ENCODE measurements at regions not wholly inside any gene's neighbourhood (a gene's known extent, or its start where the extent isn't known, plus 50 kb on each side); places are given as distances from the start of the nearest gene placed in this dataset.

DNA sequence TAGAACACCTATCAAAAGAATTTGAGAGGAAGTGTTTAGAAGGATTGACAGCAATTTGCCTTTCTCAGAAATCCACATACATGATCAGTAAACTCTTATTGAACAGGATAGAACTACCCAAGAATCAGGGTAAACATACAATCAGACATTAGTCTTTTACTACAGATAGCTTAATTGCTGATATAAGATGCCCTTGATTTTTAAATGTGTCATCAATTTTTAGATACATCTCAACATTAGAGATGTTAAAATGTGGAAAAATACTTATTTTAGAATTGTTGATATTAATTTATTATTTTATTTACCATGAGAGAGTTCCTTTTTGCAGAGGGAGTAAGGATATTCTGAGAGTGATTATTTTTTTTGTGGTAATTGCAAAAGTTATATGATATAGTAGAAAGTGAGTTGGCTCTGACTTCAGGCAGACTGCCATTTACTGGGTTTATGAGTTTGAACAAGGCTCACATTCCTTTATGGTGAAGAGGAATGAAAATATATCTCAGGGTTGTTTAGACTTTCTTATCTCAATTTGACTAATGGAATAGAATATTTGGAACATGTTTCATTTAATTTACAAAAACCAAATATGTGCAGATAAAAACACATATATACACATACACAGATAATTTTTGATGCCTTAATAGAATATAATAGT lies 302.8 kb upstream of the GOLIM4 start:
- Histone ChIP-seq H3K9me3 (no peaks in the 10 kb centered on the region), H3K27ac (no peak overlapping the region), H3K27me3 (no peaks in the 10 kb centered on the region), H3K4me3 (no peak overlapping the region), H3K4me1 (no peaks in the 10 kb centered on the region), H3K36me3 (no peaks in the 10 kb centered on the region)
- intact Hi-C loops (cut with DNase I), result no loop called here
- TF ChIP-seq, protein P1, sequence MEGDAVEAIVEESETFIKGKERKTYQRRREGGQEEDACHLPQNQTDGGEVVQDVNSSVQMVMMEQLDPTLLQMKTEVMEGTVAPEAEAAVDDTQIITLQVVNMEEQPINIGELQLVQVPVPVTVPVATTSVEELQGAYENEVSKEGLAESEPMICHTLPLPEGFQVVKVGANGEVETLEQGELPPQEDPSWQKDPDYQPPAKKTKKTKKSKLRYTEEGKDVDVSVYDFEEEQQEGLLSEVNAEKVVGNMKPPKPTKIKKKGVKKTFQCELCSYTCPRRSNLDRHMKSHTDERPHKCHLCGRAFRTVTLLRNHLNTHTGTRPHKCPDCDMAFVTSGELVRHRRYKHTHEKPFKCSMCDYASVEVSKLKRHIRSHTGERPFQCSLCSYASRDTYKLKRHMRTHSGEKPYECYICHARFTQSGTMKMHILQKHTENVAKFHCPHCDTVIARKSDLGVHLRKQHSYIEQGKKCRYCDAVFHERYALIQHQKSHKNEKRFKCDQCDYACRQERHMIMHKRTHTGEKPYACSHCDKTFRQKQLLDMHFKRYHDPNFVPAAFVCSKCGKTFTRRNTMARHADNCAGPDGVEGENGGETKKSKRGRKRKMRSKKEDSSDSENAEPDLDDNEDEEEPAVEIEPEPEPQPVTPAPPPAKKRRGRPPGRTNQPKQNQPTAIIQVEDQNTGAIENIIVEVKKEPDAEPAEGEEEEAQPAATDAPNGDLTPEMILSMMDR (IDR thresholded peaks at IDR 0.05), result no peak
- ATAC-seq, result no peak
- no peak for DNase-seq

DNA sequence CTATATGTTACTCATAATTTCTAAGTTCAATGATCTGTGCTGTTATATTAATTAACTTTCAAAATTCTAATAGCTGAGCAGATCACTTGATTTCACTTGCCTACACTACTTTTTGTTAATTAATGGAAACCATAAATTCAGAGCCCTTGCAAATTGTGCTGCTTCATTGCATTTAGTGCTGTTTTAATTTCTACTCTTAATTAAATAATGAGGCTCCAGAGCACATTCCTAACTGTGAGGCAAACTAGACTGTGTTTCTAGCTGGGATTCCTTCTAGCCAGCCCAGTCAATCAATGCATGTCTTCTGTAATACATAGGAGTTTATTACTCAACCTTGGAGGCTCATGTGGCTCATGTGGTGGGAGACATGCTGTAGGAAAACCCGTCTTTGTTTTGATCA lies 301.1 kb upstream of the GOLIM4 start:
- H3K4me1 ChIP-seq, result no peaks in the 10 kb centered on the region
- ATAC-seq (no peak), DNase-seq (no peak)
- H3K4me3 ChIP-seq, result no peak overlapping the region
- H3K27ac ChIP-seq, result no peak overlapping the region
- TF ChIP-seq, protein P1 (IDR thresholded peaks at IDR 0.05), result no peak
- intact Hi-C loops (cut with DNase I), result no loop called here
- H3K36me3 ChIP-seq, result no peaks in the 10 kb centered on the region
- no peaks in the 10 kb centered on the region for H3K27me3 ChIP-seq
- H3K9me3 ChIP-seq, result no peaks in the 10 kb centered on the region

DNA sequence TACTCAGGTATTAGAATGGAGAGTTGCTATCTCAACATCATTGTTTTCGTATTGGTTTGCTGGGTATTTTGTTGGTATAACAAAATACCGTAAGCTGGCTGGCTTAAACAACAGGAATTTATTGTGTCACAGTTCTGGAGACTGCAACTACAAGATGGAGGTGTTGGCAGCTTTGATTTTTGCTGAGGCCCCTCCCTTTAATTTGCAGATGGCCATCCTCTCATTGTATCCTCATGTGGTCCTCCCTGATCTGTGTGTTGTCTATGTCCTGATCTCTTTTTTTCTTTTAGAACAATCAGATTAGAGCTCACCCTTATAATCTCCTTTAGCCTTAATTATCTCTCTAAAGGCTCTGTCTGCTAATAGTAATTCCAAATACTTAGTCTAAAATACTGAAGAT lies 299.8 kb upstream of the GOLIM4 start:
- ATAC-seq, result no peak
- no peaks in the 10 kb centered on the region for H3K27me3 ChIP-seq
- intact Hi-C loops (cut with DNase I), result no loop called here

DNA sequence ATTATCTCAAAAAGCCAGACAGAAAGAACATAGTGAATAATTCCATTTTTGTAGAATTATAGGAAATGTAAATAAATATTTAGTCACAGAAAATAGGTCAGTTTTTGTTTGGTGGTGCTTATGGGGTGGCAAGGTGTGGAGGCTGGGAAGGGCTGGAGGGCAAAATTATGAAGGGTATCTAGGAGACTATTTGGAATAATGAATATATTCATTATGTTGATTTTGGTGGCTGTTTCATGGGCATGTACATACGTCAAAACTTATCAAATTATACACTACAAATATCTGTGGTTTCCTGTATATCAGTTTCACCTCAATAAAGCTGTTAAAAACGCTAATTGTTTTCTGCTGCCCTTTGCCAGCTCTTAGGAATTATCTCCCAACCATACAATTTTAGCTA lies 298.7 kb upstream of the GOLIM4 start:
- TF ChIP-seq, protein P1 (IDR thresholded peaks at IDR 0.05), result no peak
- intact Hi-C loops (cut with DNase I), result no loop called here
- ATAC-seq, result no peak

More for the DNA sequence above, 299.8 kb upstream of the GOLIM4 start:
- no peak for DNase-seq
- no peak overlapping the region for H3K4me3 ChIP-seq
- TF ChIP-seq, protein P1 (IDR thresholded peaks at IDR 0.05), result no peak
- H3K9me3 ChIP-seq, result no peaks in the 10 kb centered on the region
- no peaks in the 10 kb centered on the region for H3K4me1 ChIP-seq
- H3K27ac ChIP-seq, result no peak overlapping the region
- H3K36me3 ChIP-seq, result no peaks in the 10 kb centered on the region

DNA sequence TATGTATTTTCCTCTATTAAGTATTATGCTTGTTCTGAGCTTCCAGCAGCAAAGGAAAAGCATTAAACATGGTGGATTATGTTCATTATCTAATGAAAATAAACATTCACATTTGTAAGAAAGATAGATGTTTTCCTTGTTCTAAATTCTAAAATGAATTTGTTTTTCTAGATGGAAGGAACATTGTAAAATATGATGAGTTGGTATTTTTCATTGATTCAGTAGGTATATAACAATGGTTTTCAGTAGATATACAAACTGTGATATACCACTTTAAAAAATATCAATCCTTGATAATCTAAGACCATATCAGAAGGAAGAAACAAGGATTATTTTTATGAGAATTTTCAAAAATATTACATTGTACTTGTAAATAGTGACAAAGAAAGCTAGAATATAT lies 290.6 kb upstream of the GOLIM4 start:
- Histone ChIP-seq H3K4me3 (no peak overlapping the region), H3K27ac (no peak overlapping the region), H3K36me3 (no peaks in the 10 kb centered on the region), H3K9me3 (no peaks in the 10 kb centered on the region), H3K27me3 (no peaks in the 10 kb centered on the region), H3K4me1 (no peaks in the 10 kb centered on the region)
- TF ChIP-seq, protein P1 (IDR thresholded peaks at IDR 0.05), result no peak
- DNase-seq (no peak), ATAC-seq (no peak)
- intact Hi-C loops (cut with DNase I), result no loop called here

More for the DNA sequence above, 298.7 kb upstream of the GOLIM4 start:
- no peak for DNase-seq
- Histone ChIP-seq H3K36me3 (no peaks in the 10 kb centered on the region), H3K4me3 (no peak overlapping the region), H3K27ac (no peak overlapping the region), H3K4me1 (no peaks in the 10 kb centered on the region), H3K27me3 (no peaks in the 10 kb centered on the region), H3K9me3 (no peaks in the 10 kb centered on the region)

DNA sequence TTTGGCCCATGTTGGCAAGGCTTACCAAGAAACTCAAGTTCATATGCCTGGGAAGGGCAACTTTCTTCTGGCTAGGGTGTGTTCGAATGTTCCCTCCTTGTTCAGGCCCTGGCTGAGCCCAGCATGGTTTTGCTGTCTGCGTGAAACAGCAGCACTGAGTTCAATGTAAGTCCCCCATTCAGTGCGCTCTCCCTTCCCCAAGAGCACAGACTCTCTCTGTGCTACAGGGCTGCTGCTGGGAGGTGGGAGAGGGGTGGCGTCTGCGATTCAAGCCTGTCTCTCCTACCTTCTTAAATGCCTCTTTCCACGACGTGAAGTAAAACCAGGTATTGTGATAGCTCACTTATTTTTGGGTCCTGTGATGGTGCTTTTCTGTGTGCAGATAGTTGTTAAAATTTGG lies 289.3 kb upstream of the GOLIM4 start:
- Histone ChIP-seq H3K27ac (no peak overlapping the region), H3K36me3 (no peaks in the 10 kb centered on the region), H3K4me1 (no peaks in the 10 kb centered on the region), H3K9me3 (no peaks in the 10 kb centered on the region), H3K27me3 (no peaks in the 10 kb centered on the region), H3K4me3 (no peak overlapping the region)
- no peak for ATAC-seq
- no peak for DNase-seq
- intact Hi-C loops (cut with DNase I), result no loop called here
- TF ChIP-seq, protein P1 (IDR thresholded peaks at IDR 0.05), result no peak
